Peyer's patch (tissue), 4 donors: ENCODE measurements at regions not wholly inside any gene's neighbourhood (a gene's known extent, or its start where the extent isn't known, plus 50 kb on each side); places are given as distances from the start of the nearest gene placed in this dataset.

ENCODE experiments used
- POLR2A ChIP-seq, 2 donors: fragments of 450-650 bp; IDR thresholded peaks; one replicate each; pipeline ENCODE4 v1.5.1; 2017; ENCODE audit warnings: antibody characterized with exemption in 2 of 2, mild to moderate bottlenecking in 2 of 2, moderate library complexity in 2 of 2
- TF ChIP-seq, protein P1 (sequence below), 6 experiments: fragments of 450-650 bp in 4 of 6; fragments of 200-600 bp in 2 of 6; sonication (generic) in 1 of 6; IDR thresholded peaks; one replicate each; pipeline ENCODE4 v1.5.1; 2017 to 2019; ENCODE audit warnings: antibody characterized with exemption in 6 of 6, mild to moderate bottlenecking in 3 of 6, moderate library complexity in 1 of 6

DNA sequence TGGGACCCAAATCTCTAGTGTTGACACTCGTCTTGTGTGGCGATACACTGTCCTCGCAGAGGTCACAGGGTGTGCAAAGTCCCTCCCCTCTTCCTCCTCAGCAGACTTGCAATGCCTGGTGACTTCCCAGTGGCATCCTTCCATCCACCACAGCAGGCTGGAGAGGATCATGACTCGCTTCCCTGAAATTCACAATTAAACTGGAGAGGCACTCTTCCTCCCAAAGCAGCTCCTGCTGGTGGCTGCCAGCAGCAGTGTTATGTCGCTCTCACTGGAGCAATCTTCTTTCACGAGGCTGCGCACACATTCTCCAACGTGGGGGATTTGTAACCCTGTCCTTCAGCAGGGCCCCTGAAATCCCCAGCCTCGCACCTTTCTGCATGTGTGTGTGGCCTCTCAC is 145.2 kb upstream of the TMCC3 start:
- TF ChIP-seq, protein P1, sequence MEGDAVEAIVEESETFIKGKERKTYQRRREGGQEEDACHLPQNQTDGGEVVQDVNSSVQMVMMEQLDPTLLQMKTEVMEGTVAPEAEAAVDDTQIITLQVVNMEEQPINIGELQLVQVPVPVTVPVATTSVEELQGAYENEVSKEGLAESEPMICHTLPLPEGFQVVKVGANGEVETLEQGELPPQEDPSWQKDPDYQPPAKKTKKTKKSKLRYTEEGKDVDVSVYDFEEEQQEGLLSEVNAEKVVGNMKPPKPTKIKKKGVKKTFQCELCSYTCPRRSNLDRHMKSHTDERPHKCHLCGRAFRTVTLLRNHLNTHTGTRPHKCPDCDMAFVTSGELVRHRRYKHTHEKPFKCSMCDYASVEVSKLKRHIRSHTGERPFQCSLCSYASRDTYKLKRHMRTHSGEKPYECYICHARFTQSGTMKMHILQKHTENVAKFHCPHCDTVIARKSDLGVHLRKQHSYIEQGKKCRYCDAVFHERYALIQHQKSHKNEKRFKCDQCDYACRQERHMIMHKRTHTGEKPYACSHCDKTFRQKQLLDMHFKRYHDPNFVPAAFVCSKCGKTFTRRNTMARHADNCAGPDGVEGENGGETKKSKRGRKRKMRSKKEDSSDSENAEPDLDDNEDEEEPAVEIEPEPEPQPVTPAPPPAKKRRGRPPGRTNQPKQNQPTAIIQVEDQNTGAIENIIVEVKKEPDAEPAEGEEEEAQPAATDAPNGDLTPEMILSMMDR (IDR thresholded peaks at IDR 0.05): no peak
- TF ChIP-seq POLR2A (IDR thresholded peaks at IDR 0.05): no peak
